Tibial nerve (tissue), 4 donors: ENCODE measurements at regions not wholly inside any gene's neighbourhood (a gene's known extent, or its start where the extent isn't known, plus 50 kb on each side); places are given as distances from the start of the nearest gene placed in this dataset.

Experiments used
- DNase-seq, 2 donors: peaks; one replicate each; pipeline ENCODE4 v3.0.0-alpha.2; 2019; ENCODE audit warnings: low spot score in 2 of 2
- H3K27ac ChIP-seq, 4 donors: fragments of 200-600 bp; sonication (generic) in 3 of 4; one replicate each; pipeline ENCODE4 v1.5.1; 2017 to 2019; ENCODE audit warnings: mild to moderate bottlenecking in 1 of 4
- H3K27me3 ChIP-seq, 2 donors: fragments of 200-600 bp; sonication (generic) in 1 of 2; one replicate each; pipeline versions ENCODE4 v1.5.1 to v1.6.0; 2017 to 2019
- H3K36me3 ChIP-seq, 3 donors: fragments of 200-600 bp; sonication (generic); one replicate each; pipeline ENCODE4 v1.5.1; 2018 to 2019
- H3K4me1 ChIP-seq, 4 donors: fragments of 200-600 bp; sonication (generic) in 3 of 4; one replicate each; pipeline ENCODE4 v1.5.1; 2017 to 2019
- H3K4me3 ChIP-seq, 4 donors: fragments of 200-600 bp; sonication (generic) in 3 of 4; one replicate each; pipeline ENCODE4 v1.5.1; 2017 to 2019; ENCODE audit warnings: mild to moderate bottlenecking in 1 of 4, moderate library complexity in 1 of 4
- H3K9me3 ChIP-seq, 4 donors: fragments of 200-600 bp; sonication (generic) in 3 of 4; one replicate each; pipeline ENCODE4 v1.5.1; 2017 to 2019
- EP300 ChIP-seq, 2 donors: sonication (generic); formaldehyde crosslinking; IDR thresholded peaks; one replicate each; pipeline ENCODE4 v1.6.1; 2017; ENCODE audit warnings: antibody characterized with exemption in 2 of 2, mild to moderate bottlenecking in 1 of 2
- POLR2A ChIP-seq, 2 donors: fragments of 450-650 bp; IDR thresholded peaks; one replicate each; pipeline ENCODE4 v1.6.1; 2017; ENCODE audit warnings: antibody characterized with exemption in 2 of 2, mild to moderate bottlenecking in 2 of 2, moderate library complexity in 2 of 2
- WGBS, 2 donors: methylation state at CpG; one replicate each; pipeline ENCODE4 v1.1.5; 2018; 5-methylcytosine and 5-hydroxymethylcytosine counted together
- TF ChIP-seq, protein P1 (sequence below), 5 experiments: fragments of 200-600 bp in 3 of 5; fragments of 450-650 bp in 2 of 5; sonication (generic) in 3 of 5; IDR thresholded peaks; one replicate each; pipeline ENCODE4 v1.5.1; 2016 to 2019; ENCODE audit warnings: antibody characterized with exemption in 5 of 5, mild to moderate bottlenecking in 3 of 5, moderate library complexity in 2 of 5

DNA sequence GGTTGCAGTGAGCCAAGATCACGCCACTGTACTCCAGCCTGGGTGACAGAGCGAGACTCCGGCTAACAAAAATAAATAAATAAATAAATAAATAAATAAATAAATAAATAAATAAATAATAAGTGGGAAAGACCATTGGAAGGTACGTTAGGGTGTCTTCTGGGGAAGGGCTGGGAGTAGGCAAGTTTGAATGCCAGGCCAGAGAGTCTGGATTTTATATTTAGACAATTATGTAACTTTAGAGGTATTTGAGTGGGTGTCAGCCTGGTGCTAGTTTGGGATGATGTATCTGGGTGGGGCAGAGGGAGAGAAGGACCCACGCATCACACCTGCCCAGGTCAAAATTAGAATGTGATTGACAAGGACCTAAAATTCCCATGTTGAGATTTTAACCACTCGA lies 73.1 kb upstream of the PRNP start:
- TF ChIP-seq POLR2A (IDR thresholded peaks at IDR 0.05) = no peak
- TF ChIP-seq, protein P1, sequence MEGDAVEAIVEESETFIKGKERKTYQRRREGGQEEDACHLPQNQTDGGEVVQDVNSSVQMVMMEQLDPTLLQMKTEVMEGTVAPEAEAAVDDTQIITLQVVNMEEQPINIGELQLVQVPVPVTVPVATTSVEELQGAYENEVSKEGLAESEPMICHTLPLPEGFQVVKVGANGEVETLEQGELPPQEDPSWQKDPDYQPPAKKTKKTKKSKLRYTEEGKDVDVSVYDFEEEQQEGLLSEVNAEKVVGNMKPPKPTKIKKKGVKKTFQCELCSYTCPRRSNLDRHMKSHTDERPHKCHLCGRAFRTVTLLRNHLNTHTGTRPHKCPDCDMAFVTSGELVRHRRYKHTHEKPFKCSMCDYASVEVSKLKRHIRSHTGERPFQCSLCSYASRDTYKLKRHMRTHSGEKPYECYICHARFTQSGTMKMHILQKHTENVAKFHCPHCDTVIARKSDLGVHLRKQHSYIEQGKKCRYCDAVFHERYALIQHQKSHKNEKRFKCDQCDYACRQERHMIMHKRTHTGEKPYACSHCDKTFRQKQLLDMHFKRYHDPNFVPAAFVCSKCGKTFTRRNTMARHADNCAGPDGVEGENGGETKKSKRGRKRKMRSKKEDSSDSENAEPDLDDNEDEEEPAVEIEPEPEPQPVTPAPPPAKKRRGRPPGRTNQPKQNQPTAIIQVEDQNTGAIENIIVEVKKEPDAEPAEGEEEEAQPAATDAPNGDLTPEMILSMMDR (IDR thresholded peaks at IDR 0.05) = no peak
- no peak for TF ChIP-seq EP300 (IDR thresholded peaks at IDR 0.05)
- Histone ChIP-seq H3K27me3 (no peaks in the 10 kb centered on the region), H3K4me1 (peaks cover 0 to 30% (median 18%) of the 10 kb centered on the region in 4 donors), H3K4me3 (no peak overlapping the region), H3K27ac (peak overlapping the region in 1 of 4 donors; percentile 79), H3K9me3 (no peaks in the 10 kb centered on the region), H3K36me3 (no peaks in the 10 kb centered on the region)
- WGBS, 2 donors = 63 to 66% methylated on average over 6 of the region's 6 CpGs
- DNase-seq = no peak

DNA sequence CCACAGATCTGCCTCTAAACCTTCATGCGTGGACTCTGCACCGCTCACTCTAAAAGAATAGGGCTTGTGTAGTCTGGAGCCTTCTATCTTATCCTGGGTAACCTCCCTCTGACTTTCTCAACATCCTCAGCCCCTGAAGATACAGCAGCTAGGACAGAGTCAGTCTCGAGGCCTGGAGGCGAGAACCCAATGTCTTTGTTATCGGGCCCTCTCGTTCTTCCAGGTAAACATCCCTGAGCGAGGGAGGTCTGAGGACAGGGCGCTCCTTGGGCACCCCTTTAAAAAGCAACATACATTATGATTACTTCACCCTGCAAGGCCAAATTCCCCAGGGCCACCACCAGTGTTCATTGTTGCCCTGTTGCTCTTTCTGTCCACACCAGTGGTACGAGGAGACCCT lies 75.4 kb upstream of the PRNP start:
- no peak for DNase-seq
- Histone ChIP-seq H3K4me1 (peaks cover 0 to 32% (median 20%) of the 10 kb centered on the region in 4 donors), H3K27ac (no peak overlapping the region), H3K4me3 (no peak overlapping the region), H3K36me3 (no peaks in the 10 kb centered on the region), H3K27me3 (no peaks in the 10 kb centered on the region), H3K9me3 (no peaks in the 10 kb centered on the region)
- 89 to 95% methylated on average over 9 of the region's 9 CpGs for whole genome bisulfite sequencing, 2 donors
- TF ChIP-seq EP300 (IDR thresholded peaks at IDR 0.05) (no peak), POLR2A (IDR thresholded peaks at IDR 0.05) (no peak)
- TF ChIP-seq, protein P1 (IDR thresholded peaks at IDR 0.05) = no peak

GRCh38 chr20:4609511-4609910 lies 76.7 kb upstream of the PRNP start:
- Histone ChIP-seq H3K4me1 (peaks cover 0 to 25% (median 12%) of the 10 kb centered on the region in 4 donors), H3K36me3 (no peaks in the 10 kb centered on the region), H3K9me3 (no peaks in the 10 kb centered on the region), H3K27me3 (no peaks in the 10 kb centered on the region), H3K27ac (no peak overlapping the region), H3K4me3 (no peak overlapping the region)
- WGBS, 2 donors = 95 to 96% methylated on average over 5 of the region's 5 CpGs
- TF ChIP-seq, protein P1 (IDR thresholded peaks at IDR 0.05) = no peak
- DNase-seq = no peak

GRCh38 chr20:4608861-4609260 lies 77.4 kb upstream of the PRNP start:
- no peaks in the 10 kb centered on the region for H3K9me3 ChIP-seq
- peaks cover 0 to 23% (median 5%) of the 10 kb centered on the region in 4 donors for H3K4me1 ChIP-seq
- H3K27ac ChIP-seq = no peak overlapping the region
- DNase-seq = no peak
- no peak overlapping the region for H3K4me3 ChIP-seq
- TF ChIP-seq EP300 (IDR thresholded peaks at IDR 0.05) (no peak), POLR2A (IDR thresholded peaks at IDR 0.05) (no peak)
- TF ChIP-seq, protein P1 (IDR thresholded peaks at IDR 0.05) = no peak
- WGBS, 2 donors = 80 to 84% methylated on average over 4 to 6 of the region's 6 CpGs
- H3K36me3 ChIP-seq = no peaks in the 10 kb centered on the region
- H3K27me3 ChIP-seq = no peaks in the 10 kb centered on the region

- Histone ChIP-seq H3K9me3 (no peaks in the 10 kb centered on the region), H3K4me1 (peaks cover 0 to 22% (median 0%) of the 10 kb centered on the region in 4 donors), H3K27me3 (no peaks in the 10 kb centered on the region), H3K4me3 (no peak overlapping the region), H3K27ac (peak overlapping the region in 2 of 4 donors; percentile 57 to 65), H3K36me3 (no peaks in the 10 kb centered on the region)
- TF ChIP-seq, protein P1 (IDR thresholded peaks at IDR 0.05) = peak; percentile 85 to 97 (median 95)
- peak in 1 of 2 donors; percentile 41 for TF ChIP-seq EP300 (IDR thresholded peaks at IDR 0.05)
- TF ChIP-seq POLR2A (IDR thresholded peaks at IDR 0.05) = no peak
- peak; percentile 24 to 76 for DNase-seq
- 22 to 29% methylated on average over 13 of the region's 13 CpGs for WGBS, 2 donors
Measured at GRCh38 chr20:4607287-4607713, 79.0 kb upstream of the PRNP start.
